Lower leg skin (tissue), 4 donors: ENCODE measurements at regions not wholly inside any gene's neighbourhood (a gene's known extent, or its start where the extent isn't known, plus 50 kb on each side); places are given as distances from the start of the nearest gene placed in this dataset.

ENCODE experiments used
- DNase-seq, 2 donors: peaks; one replicate each; pipeline ENCODE4 v3.0.0-alpha.2; 2019; ENCODE audit warnings: low spot score in 2 of 2
- H3K4me3 ChIP-seq: fragments of 200-600 bp; sonication (generic); 2 replicates; pipeline ENCODE4 v1.5.1; 2017; ENCODE audit warnings: mild to moderate bottlenecking, low read depth; ENCODE audit not compliant: poor library complexity, severe bottlenecking
- CTCF ChIP-seq, 3 donors: fragments of 450-650 bp; IDR thresholded peaks; one replicate each; pipeline ENCODE4 v1.5.1; 2016; ENCODE audit warnings: antibody characterized with exemption in 3 of 3, mild to moderate bottlenecking in 3 of 3, moderate library complexity in 2 of 3
- POLR2A ChIP-seq, 2 donors: fragments of 450-650 bp; IDR thresholded peaks; one replicate each; pipeline ENCODE4 v1.6.1; 2016 to 2017; ENCODE audit warnings: antibody characterized with exemption in 2 of 2, mild to moderate bottlenecking in 1 of 2, moderate library complexity in 1 of 2
- WGBS, 2 donors: methylation state at CpG; one replicate each; pipeline ENCODE4 v1.1.5; 2018; 5-methylcytosine and 5-hydroxymethylcytosine counted together
- intact Hi-C: fragments of 100-400 bp; cut with DNase I; formaldehyde crosslinking; loops from one replicate; pipeline ENCODE4 v1.15.0; 2023; ENCODE audit warnings: low total_unique reads

- intact Hi-C loops: no loop called here
- 63 to 75% methylated on average over 3 of the region's 3 CpGs for WGBS, 2 donors
- H3K4me3 ChIP-seq: no peak overlapping the region
- DNase-seq: no peak
- TF ChIP-seq CTCF (IDR thresholded peaks at IDR 0.05): no peak
- no peak for TF ChIP-seq POLR2A (IDR thresholded peaks at IDR 0.05)
Observed at GRCh38 chr9:10706788-10707187, 94.0 kb upstream of the PTPRD start.

GRCh38 chr9:10721301-10721700 is 108.5 kb upstream of the PTPRD start:
- H3K4me3 ChIP-seq: no peak overlapping the region
- no peak for TF ChIP-seq POLR2A (IDR thresholded peaks at IDR 0.05)
- no peak for TF ChIP-seq CTCF (IDR thresholded peaks at IDR 0.05)
- intact Hi-C loops: no loop called here
- no peak for DNase-seq

GRCh38 chr9:10729213-10729612 is 116.4 kb upstream of the PTPRD start:
- TF ChIP-seq POLR2A (IDR thresholded peaks at IDR 0.05): no peak
- no peak for DNase-seq
- intact Hi-C loops: loop anchor here (5.0 kb wide), 1 partner anchor 137 kb away; no protein-coding TSS in a partner anchor
- H3K4me3 ChIP-seq: no peak overlapping the region

GRCh38 chr9:10744669-10745068 is 131.9 kb upstream of the PTPRD start:
- intact Hi-C loops: no loop called here

GRCh38 chr9:10753474-10753873 is 140.7 kb upstream of the PTPRD start:
- DNase-seq: no peak
- TF ChIP-seq CTCF (IDR thresholded peaks at IDR 0.05) (no peak), POLR2A (IDR thresholded peaks at IDR 0.05) (no peak)

More at GRCh38 chr9:10744669-10745068, 131.9 kb upstream of the PTPRD start:
- no peak for DNase-seq
- no peak overlapping the region for H3K4me3 ChIP-seq
- 62 to 77% methylated on average over 2 of the region's 2 CpGs for WGBS, 2 donors
- TF ChIP-seq CTCF (IDR thresholded peaks at IDR 0.05): no peak
- TF ChIP-seq POLR2A (IDR thresholded peaks at IDR 0.05): no peak

GRCh38 chr9:10764481-10764880 is 151.7 kb upstream of the PTPRD start:
- intact Hi-C loops: no loop called here
- no peak for TF ChIP-seq POLR2A (IDR thresholded peaks at IDR 0.05)
- TF ChIP-seq CTCF (IDR thresholded peaks at IDR 0.05): no peak

More at GRCh38 chr9:10753474-10753873, 140.7 kb upstream of the PTPRD start:
- intact Hi-C loops: no loop called here
- no peak overlapping the region for H3K4me3 ChIP-seq
- WGBS, 2 donors: 18 to 19% methylated on average over 2 of the region's 2 CpGs

More at GRCh38 chr9:10764481-10764880, 151.7 kb upstream of the PTPRD start:
- 83 to 86% methylated on average over 3 of the region's 3 CpGs for WGBS, 2 donors
- H3K4me3 ChIP-seq: no peak overlapping the region
- no peak for DNase-seq
